ENCODE measurements at regions not wholly inside any gene's neighbourhood (a gene's known extent, or its start where the extent isn't known, plus 50 kb on each side); places are given as distances from the start of the nearest gene placed in this dataset.

DNA sequence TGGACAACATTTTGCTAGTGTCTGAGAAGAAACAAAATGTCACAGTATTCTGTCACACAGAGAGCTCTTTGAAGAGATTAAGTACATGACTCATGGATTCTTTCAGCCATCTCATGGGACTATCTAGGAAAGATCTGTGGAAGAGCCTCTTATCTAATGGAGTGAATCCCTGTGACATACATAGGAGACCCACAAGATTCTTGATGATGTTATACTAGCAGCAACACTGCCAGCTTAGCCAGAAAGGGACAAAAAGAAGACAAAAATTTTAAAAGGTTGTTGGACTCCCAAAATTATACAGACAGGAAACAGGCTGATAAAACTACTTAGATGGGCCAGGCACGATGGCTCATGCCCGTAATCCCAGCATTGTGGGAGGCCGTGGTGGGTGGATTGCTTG, 143.3 kb upstream of the MGAT5 start:
- TF ChIP-seq, protein P1, sequence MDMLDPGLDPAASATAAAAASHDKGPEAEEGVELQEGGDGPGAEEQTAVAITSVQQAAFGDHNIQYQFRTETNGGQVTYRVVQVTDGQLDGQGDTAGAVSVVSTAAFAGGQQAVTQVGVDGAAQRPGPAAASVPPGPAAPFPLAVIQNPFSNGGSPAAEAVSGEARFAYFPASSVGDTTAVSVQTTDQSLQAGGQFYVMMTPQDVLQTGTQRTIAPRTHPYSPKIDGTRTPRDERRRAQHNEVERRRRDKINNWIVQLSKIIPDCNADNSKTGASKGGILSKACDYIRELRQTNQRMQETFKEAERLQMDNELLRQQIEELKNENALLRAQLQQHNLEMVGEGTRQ (IDR thresholded peaks at IDR 0.05; ENCODE audit: borderline replicate concordance, low read depth, low read length) = no peak
- TF ChIP-seq POLR2AphosphoS5 (IDR thresholded peaks at IDR 0.05; ENCODE audit: low read depth, low read length) (no peak), RCOR1 (IDR thresholded peaks at IDR 0.05; ENCODE audit: low read length) (no peak), SIN3A (IDR thresholded peaks at IDR 0.05; ENCODE audit: borderline replicate concordance, low read depth, low read length) (no peak), YY1 (IDR thresholded peaks at IDR 0.05; ENCODE audit: low read depth) (no peak), TCF12 (IDR thresholded peaks at IDR 0.05) (no peak)
- TF ChIP-seq, protein P2, sequence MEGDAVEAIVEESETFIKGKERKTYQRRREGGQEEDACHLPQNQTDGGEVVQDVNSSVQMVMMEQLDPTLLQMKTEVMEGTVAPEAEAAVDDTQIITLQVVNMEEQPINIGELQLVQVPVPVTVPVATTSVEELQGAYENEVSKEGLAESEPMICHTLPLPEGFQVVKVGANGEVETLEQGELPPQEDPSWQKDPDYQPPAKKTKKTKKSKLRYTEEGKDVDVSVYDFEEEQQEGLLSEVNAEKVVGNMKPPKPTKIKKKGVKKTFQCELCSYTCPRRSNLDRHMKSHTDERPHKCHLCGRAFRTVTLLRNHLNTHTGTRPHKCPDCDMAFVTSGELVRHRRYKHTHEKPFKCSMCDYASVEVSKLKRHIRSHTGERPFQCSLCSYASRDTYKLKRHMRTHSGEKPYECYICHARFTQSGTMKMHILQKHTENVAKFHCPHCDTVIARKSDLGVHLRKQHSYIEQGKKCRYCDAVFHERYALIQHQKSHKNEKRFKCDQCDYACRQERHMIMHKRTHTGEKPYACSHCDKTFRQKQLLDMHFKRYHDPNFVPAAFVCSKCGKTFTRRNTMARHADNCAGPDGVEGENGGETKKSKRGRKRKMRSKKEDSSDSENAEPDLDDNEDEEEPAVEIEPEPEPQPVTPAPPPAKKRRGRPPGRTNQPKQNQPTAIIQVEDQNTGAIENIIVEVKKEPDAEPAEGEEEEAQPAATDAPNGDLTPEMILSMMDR (IDR thresholded peaks at IDR 0.05) = no peak
- TF ChIP-seq, protein P3, sequence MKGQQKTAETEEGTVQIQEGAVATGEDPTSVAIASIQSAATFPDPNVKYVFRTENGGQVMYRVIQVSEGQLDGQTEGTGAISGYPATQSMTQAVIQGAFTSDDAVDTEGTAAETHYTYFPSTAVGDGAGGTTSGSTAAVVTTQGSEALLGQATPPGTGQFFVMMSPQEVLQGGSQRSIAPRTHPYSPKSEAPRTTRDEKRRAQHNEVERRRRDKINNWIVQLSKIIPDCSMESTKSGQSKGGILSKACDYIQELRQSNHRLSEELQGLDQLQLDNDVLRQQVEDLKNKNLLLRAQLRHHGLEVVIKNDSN (IDR thresholded peaks at IDR 0.05; ENCODE audit: borderline replicate concordance, low read depth) = no peak
- TF ChIP-seq, protein P4, sequence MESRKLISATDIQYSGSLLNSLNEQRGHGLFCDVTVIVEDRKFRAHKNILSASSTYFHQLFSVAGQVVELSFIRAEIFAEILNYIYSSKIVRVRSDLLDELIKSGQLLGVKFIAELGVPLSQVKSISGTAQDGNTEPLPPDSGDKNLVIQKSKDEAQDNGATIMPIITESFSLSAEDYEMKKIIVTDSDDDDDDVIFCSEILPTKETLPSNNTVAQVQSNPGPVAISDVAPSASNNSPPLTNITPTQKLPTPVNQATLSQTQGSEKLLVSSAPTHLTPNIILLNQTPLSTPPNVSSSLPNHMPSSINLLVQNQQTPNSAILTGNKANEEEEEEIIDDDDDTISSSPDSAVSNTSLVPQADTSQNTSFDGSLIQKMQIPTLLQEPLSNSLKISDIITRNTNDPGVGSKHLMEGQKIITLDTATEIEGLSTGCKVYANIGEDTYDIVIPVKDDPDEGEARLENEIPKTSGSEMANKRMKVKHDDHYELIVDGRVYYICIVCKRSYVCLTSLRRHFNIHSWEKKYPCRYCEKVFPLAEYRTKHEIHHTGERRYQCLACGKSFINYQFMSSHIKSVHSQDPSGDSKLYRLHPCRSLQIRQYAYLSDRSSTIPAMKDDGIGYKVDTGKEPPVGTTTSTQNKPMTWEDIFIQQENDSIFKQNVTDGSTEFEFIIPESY (IDR thresholded peaks at IDR 0.05; ENCODE audit: borderline replicate concordance, low read depth) = no peak
